Muscle of back (tissue), 3 donors: ENCODE measurements at regions not wholly inside any gene's neighbourhood (a gene's known extent, or its start where the extent isn't known, plus 50 kb on each side); places are given as distances from the start of the nearest gene placed in this dataset.
"Not testable (repeated sequence)": the region's sequence is repeated elsewhere in the genome, so short reads cannot be mapped to it uniquely, and the experiment has no call there.

Experiments
- DNase-seq, 3 donors: peaks; one replicate each; pipeline versions ENCODE4 v3.0.0 to v3.0.0-alpha.2; 2013

- DNase-seq: no peak
Observed at GRCh38 chr17:72446525-72447250, 325.9 kb downstream of the SOX9 start.

GRCh38 chr17:72447251-72447640 lies 326.4 kb downstream of the SOX9 start:
- DNase-seq: no peak

DNA sequence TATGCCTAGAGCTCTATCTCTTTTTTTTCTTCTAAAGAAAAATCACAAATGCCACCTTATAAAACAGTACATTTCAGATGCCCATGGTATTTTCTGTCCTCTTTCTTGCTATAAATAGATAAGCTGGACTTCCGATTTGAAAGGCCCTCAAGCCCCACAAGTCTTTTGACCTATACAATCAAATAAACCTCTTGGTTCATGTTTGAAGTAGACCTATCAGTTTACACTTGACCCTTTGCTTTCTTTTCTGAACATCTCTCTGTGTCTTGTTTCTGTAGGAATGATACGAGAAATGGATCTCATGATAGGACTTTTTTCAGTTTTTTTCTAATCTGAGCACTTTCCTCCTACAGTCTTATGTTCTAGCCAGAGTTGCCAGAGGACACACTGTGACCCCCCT lies 327.2 kb downstream of the SOX9 start:
- DNase-seq: no peak

DNA sequence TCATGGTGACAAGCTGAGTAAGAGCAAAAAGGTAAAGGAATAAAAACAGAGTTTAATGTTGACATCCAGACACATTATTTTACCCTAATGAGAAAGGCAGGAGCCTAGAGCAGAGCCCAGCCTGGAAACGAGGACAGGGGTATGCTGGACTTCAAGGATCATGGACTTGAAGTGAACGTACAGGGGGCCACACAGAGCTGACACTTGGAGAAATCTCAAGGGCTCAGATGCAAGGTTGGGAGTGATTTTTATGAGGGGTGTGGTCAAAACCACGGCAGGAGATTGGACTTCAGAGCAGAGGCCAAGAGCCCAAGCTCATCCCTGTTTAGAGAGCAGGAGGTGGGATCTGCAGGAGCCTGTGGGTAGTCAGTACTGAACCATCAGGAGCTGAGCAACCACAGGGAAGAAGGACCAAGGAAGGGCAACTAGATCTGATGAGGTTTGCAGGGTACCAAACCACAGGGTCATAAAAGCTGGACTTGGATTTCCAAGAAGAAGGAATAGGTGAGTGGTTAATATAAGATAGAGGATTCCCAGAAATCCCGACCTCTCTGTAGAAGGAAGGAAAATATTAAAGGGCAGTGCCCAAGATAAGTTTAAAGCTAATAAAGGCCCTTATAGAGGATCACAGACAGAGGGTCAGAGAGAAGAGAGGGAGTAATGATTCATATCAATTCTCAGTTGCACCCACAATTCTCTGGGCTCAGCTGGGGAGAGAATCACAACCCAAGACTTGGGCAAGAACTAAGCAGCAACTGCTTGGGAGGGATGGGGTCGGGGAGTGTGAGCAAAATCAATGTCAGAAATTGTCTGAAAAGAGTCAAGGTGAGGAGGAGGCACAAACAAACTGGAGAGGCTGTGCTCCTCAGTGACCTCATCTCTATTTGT lies 331.7 kb downstream of the SOX9 start:
- no peak for DNase-seq

DNA sequence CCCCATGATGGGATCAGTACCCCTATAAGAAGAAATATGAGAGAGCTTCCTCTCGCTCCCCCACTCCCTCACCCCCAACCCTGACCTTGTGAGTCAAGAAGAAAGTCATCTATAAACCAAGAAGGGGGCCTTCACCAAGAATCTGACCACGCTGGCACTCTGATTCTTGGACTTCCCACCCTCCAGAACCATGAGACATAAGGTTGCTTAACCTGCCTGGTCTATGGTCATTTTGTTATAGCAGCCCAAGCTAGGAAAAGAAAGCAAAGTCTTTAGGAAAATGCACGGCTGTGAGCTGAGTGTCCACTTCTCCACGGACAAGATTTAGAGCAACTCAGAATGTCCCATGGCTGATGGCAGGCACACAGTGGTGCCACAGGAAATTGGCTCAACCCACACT lies 333.5 kb downstream of the SOX9 start:
- no peak for DNase-seq

DNA sequence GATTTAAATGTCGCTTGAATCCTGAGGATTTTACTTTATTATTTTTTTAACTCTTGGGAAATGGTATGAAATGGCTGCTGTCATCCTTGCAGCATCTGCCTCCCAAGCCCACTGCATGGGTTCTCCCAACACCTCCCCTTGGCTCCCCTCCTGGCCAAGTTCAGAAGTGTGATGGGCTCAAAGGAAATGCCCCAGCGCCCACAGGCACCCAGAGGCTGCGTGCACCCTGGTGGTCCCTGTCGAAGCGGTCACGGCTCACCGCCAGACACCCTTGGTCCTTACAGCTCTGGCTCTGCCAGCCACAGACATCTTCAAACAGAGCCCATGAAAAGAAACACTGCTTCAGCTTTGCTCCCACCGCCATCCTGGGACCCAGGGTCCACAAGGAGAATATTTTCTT lies 334.7 kb downstream of the SOX9 start:
- DNase-seq: no peak

- no peak for DNase-seq
Observed at GRCh38 chr17:72456075-72456474, 335.3 kb downstream of the SOX9 start.

- no peak for DNase-seq
Observed at GRCh38 chr17:72457712-72458111, 336.9 kb downstream of the SOX9 start.

- DNase-seq: no peak
Observed at GRCh38 chr17:72458301-72458700, 337.5 kb downstream of the SOX9 start.

DNA sequence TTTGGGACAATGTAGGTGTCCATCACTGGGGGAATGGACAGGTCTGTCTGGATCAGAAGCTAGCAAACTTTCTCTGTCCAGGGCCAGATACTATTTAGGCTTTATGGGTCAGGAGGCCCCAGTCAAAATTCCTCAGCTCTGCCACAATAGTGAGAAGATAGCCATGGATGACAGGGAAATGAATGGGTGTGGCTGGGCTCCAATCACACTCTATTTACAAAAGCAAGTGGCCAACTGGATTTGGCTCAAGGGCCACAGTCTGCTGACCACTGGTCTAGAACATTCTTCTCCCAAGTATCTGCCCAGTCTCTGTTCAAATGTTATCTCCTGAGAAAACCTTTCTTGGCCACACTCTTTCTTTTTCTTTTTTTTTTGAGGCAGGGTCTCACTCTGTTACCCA lies 339.9 kb downstream of the SOX9 start:
- DNase-seq: no peak

DNA sequence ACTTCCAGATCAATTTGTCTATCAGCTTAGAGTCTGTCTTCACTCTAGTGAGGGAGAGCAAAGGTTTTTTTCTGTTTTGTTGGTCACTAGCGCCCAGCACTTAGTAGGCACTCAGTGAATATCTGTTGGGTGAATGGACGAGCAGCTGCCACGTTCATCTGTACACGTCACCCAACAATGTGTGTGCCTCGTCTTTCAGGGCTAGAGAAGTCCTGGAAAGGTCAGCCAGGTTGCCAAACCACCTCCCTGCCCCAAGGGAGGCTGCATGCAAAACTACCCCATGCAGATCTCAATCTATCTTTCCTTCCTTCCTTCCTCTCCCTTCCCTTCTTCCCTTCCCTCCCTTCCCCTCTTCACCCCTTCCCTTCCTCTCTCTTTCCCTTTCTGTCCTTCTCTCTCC lies 340.9 kb downstream of the SOX9 start:
- DNase-seq: no peak

DNA sequence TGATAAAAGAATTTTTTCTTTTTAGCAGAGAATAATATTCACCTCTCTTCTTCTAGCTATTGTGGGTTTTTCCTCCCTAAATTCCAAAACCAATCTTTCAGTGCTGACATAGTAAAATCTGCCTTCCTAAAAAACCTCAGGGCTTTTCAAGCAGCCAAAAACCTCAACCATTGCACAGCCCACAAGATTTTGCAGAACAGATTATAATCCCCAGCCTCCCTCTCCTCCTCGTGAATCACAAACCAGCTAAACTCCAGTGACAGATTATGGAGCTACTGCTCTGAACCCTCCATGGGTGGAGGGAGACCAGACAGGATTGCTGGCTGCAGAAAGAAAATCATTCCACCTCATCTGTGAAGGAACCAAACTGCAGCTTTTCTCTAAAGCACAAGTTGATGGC lies 341.6 kb downstream of the SOX9 start:
- DNase-seq: no peak

GRCh38 chr17:72462814-72463213 lies 342.0 kb downstream of the SOX9 start:
- DNase-seq: no peak

GRCh38 chr17:72463287-72464102 lies 342.7 kb downstream of the SOX9 start:
- DNase-seq: no peak

GRCh38 chr17:72464221-72464620 lies 343.4 kb downstream of the SOX9 start:
- not testable (repeated sequence) for DNase-seq

DNA sequence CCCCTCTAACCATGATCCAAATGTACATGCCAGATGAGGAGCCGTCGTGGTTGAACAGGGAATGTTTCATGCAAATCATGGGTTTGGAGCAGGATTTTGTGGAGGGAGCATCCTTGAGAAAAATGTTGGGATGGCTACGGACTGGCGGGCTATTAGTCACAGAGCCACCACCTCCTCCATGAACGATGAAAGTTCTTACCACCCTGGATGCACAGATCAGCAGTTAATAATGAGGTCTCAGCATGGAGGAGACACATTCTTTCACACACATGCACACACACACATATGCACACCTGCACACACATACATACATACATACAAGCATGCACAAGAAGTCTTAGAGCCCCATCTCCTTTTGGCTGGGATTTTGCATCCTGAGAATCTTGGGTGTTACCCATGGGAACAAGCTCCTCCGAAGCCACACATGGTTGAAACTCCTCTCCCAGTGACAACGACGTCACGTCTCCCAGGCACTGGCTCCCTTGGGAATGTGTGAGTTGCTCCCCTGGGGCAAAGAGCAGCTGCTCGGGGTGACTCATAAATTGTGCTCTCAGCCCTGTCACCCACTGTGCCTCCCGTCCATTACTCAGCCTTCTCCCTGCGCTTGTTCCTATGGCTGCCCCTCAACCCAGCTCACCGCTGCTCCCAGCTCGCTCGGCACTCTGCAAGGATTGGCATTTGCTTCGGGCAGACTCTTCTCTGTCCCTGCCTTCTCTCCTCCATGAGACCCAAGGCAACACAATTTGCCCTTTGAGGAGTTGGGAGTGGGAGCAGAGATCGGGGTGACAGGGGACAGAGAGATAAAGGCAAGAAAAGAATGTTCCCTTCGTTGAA lies 344.6 kb downstream of the SOX9 start:
- peak in 1 of 3 donors; percentile 38 for DNase-seq

GRCh38 chr17:72466199-72466598 lies 345.4 kb downstream of the SOX9 start:
- peak in 1 of 3 donors; percentile 7 for DNase-seq

- no peak for DNase-seq
Observed at GRCh38 chr17:72466606-72467005, 345.8 kb downstream of the SOX9 start.

- peak; percentile 38 to 86 (median 62) for DNase-seq
Observed at GRCh38 chr17:72467841-72468653, 347.2 kb downstream of the SOX9 start.

- DNase-seq: no peak
Observed at GRCh38 chr17:72468841-72469240, 348.0 kb downstream of the SOX9 start.
